ENCODE measurements at regions not wholly inside any gene's neighbourhood (a gene's known extent, or its start where the extent isn't known, plus 50 kb on each side); places are given as distances from the start of the nearest gene placed in this dataset.
"Not testable (repeated sequence)": the region's sequence is repeated elsewhere in the genome, so short reads cannot be mapped to it uniquely, and the experiment has no call there.

GRCh38 chr2:13389172-13389571 lies 672.4 kb downstream of the TRIB2 start:
- not testable (repeated sequence) for TF ChIP-seq EP300, CTCF (IDR thresholded peaks at IDR 0.05)

All from suprapubic skin (tissue), 3 donors.